CD14-positive monocyte (primary cell): ENCODE measurements at regions not wholly inside any gene's neighbourhood (a gene's known extent, or its start where the extent isn't known, plus 50 kb on each side); places are given as distances from the start of the nearest gene placed in this dataset.

ENCODE experiments used
- DNase-seq, 3 donors: peaks; one replicate each; pipeline ENCODE4 v3.0.0-alpha.2; 2011 to 2022
- H2AFZ ChIP-seq: 2 replicates; pipeline ENCODE4 v1.6.0; 2012; ENCODE audit warnings: mild to moderate bottlenecking, low read depth, low read length, inconsistent platforms; ENCODE audit not compliant: insufficient read depth, poor library complexity, severe bottlenecking
- H3K27ac ChIP-seq, 2 donors: 1 replicate in 1 of 2; 2 replicates in 1 of 2; pipeline ENCODE4 v1.5.1; 2012 to 2013; ENCODE audit warnings: low read length in 2 of 2, control low read depth in 1 of 2, inconsistent platforms in 1 of 2, low read depth in 1 of 2, mild to moderate bottlenecking in 1 of 2
- H3K27me3 ChIP-seq, 2 donors: one replicate each; pipeline versions ENCODE4 v1.6.0 to v1.6.1; 2011 to 2013; ENCODE audit warnings: low read length in 2 of 2; ENCODE audit not compliant: control insufficient read depth in 2 of 2, insufficient read depth in 2 of 2
- H3K36me3 ChIP-seq, 2 donors: replicated peaks in 1 of 2; 1 replicate in 1 of 2; 2 replicates in 1 of 2; pipeline versions ENCODE4 v1.5.1 to v1.6.1; 2012 to 2013; ENCODE audit warnings: low read length in 2 of 2, control low read depth in 1 of 2, inconsistent platforms in 1 of 2, mild to moderate bottlenecking in 1 of 2; ENCODE audit not compliant: insufficient read depth in 2 of 2, control insufficient read depth in 1 of 2
- H3K4me1 ChIP-seq, 2 donors: 1 replicate in 1 of 2; 2 replicates in 1 of 2; pipeline versions ENCODE4 v1.5.1 to v1.6.1; 2012 to 2013; ENCODE audit warnings: low read length in 2 of 2, control low read depth in 1 of 2, inconsistent platforms in 1 of 2, mild to moderate bottlenecking in 1 of 2, moderate library complexity in 1 of 2; ENCODE audit not compliant: insufficient read depth in 2 of 2, control insufficient read depth in 1 of 2
- H3K4me2 ChIP-seq: replicated peaks from 2 replicates; pipeline ENCODE3; 2012; ENCODE audit warnings: low read length, moderate library complexity, mild to moderate bottlenecking; ENCODE audit not compliant: poor library complexity, severe bottlenecking; ENCODE audit errors: extremely low read depth
- H3K4me3 ChIP-seq, 3 experiments: fragments of 200-600 bp in 1 of 3; sonication (generic) in 1 of 3; replicated peaks in 1 of 3; 1 replicate in 2 of 3; 2 replicates in 1 of 3; pipeline ENCODE4 v1.5.1; 2011 to 2013; ENCODE audit warnings: low read length in 3 of 3, mild to moderate bottlenecking in 3 of 3, control low read depth in 2 of 3, low read depth in 2 of 3, inconsistent platforms in 1 of 3, moderate library complexity in 1 of 3
- H3K79me2 ChIP-seq: 2 replicates; pipeline ENCODE4 v1.6.0; 2012; ENCODE audit warnings: mild to moderate bottlenecking, control low read depth, inconsistent platforms, low read length, moderate library complexity; ENCODE audit not compliant: insufficient read depth
- H3K9ac ChIP-seq: 2 replicates; pipeline ENCODE4 v1.6.0; 2017; ENCODE audit warnings: low read length, mild to moderate bottlenecking; ENCODE audit not compliant: insufficient read depth, poor library complexity, severe bottlenecking
- H3K9me3 ChIP-seq, 2 donors: replicated peaks in 1 of 2; 1 replicate in 1 of 2; 2 replicates in 1 of 2; pipeline versions ENCODE4 v1.5.1 to v1.6.1; 2012 to 2013; ENCODE audit warnings: low read length in 2 of 2, control low read depth in 1 of 2; ENCODE audit not compliant: control insufficient read depth in 1 of 2, insufficient read depth in 1 of 2
- H4K20me1 ChIP-seq: 2 replicates; pipeline ENCODE4 v1.6.0; 2012; ENCODE audit warnings: mild to moderate bottlenecking, low read length, control low read depth, moderate library complexity; ENCODE audit not compliant: insufficient read depth
- H3K27ac Mint-ChIP-seq, 7 donors: one replicate each; pipeline ENCODE4 v1.8.0; 2020; ENCODE audit warnings: mild to moderate bottlenecking in 7 of 7, mixed read lengths in 7 of 7, moderate library complexity in 6 of 7, inconsistent platforms in 2 of 7
- H3K27me3 Mint-ChIP-seq, 3 donors: one replicate each; pipeline ENCODE4 v1.8.0; 2021 to 2022; ENCODE audit warnings: low read depth in 3 of 3, mild to moderate bottlenecking in 3 of 3, mixed read lengths in 3 of 3, moderate library complexity in 3 of 3, inconsistent platforms in 1 of 3
- H3K36me3 Mint-ChIP-seq, 2 donors: one replicate each; pipeline ENCODE4 v1.8.0; 2020; ENCODE audit warnings: mixed read lengths in 2 of 2, inconsistent platforms in 1 of 2, mild to moderate bottlenecking in 1 of 2
- H3K4me1 Mint-ChIP-seq: one replicate; pipeline ENCODE4 v1.8.0; 2020; ENCODE audit warnings: mild to moderate bottlenecking, mixed read lengths
- H3K4me3 Mint-ChIP-seq, 2 donors: one replicate each; pipeline ENCODE4 v1.8.0; 2020; ENCODE audit warnings: mild to moderate bottlenecking in 2 of 2, mixed read lengths in 2 of 2, moderate library complexity in 1 of 2
- H3K9me3 Mint-ChIP-seq, 7 donors: one replicate each; pipeline ENCODE4 v1.8.0; 2020 to 2022; ENCODE audit warnings: mixed read lengths in 7 of 7, mild to moderate bottlenecking in 6 of 7, moderate library complexity in 6 of 7, inconsistent platforms in 2 of 7
- WGBS: methylation state at CpG from one replicate; pipeline ENCODE4 v1.1.5; 2013; ENCODE audit warnings: missing lambda C conversion rate; ENCODE audit not compliant: insufficient coverage; 5-methylcytosine and 5-hydroxymethylcytosine counted together
- intact Hi-C, 2 donors: fragments of 100-400 bp; cut with micrococcal nuclease; formaldehyde crosslinking; loops; one replicate each; pipeline versions ENCODE4 v1.15.0 to v1.15.1; 2023
- TF ChIP-seq, protein P1 (sequence below): fragments of 200-600 bp; IDR thresholded peaks from one replicate; pipeline ENCODE4 v1.8.0; 2022; ENCODE audit warnings: antibody characterized with exemption, mild to moderate bottlenecking

DNA sequence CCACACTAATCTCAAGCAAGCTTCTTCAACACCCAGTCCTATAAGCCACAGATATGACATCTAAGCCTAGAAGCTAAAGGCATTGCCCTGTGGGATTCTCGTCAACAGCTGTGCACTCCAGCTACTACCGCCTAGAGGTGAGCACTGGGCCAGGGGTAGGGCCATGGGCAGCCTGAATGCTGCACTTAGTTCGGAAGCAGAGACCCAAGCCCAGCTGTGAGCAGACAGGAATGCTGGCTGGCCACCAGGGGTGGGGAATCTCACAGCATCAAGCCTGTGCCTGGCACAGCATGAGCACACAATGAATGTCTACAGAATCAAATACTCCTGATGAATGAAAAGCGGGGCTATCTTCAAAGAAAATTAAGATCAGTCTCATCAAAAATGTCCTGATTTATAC, 167.5 kb upstream of the UBL3 start:
- H3K27ac ChIP-seq: no peak overlapping the region
- DNase-seq: no peak
- 95% methylated on average over 3 of the region's 4 CpGs for WGBS
- Mint-ChIP-seq H3K9me3 (peaks cover 0 to 2% (median 0%) of the 10 kb centered on the region in 7 donors), H3K36me3 (no peaks in the 10 kb centered on the region), H3K27ac (no peak overlapping the region), H3K4me3 (no peak overlapping the region), H3K27me3 (peaks cover 0 to 3% (median 2%) of the 10 kb centered on the region in 3 donors), H3K4me1 (no peaks in the 10 kb centered on the region)
- no peaks in the 10 kb centered on the region for H3K9me3 ChIP-seq
- no peaks in the 10 kb centered on the region for H3K4me1 ChIP-seq
- H3K79me2 ChIP-seq: no peaks in the 10 kb centered on the region
- no peak overlapping the region for H3K9ac ChIP-seq
- H4K20me1 ChIP-seq: no peaks in the 10 kb centered on the region
- no peak overlapping the region for H3K4me3 ChIP-seq
- no peaks in the 10 kb centered on the region for H3K36me3 ChIP-seq
- no peaks in the 10 kb centered on the region for H3K27me3 ChIP-seq
- intact Hi-C loops: no loop called here
- TF ChIP-seq, protein P1, sequence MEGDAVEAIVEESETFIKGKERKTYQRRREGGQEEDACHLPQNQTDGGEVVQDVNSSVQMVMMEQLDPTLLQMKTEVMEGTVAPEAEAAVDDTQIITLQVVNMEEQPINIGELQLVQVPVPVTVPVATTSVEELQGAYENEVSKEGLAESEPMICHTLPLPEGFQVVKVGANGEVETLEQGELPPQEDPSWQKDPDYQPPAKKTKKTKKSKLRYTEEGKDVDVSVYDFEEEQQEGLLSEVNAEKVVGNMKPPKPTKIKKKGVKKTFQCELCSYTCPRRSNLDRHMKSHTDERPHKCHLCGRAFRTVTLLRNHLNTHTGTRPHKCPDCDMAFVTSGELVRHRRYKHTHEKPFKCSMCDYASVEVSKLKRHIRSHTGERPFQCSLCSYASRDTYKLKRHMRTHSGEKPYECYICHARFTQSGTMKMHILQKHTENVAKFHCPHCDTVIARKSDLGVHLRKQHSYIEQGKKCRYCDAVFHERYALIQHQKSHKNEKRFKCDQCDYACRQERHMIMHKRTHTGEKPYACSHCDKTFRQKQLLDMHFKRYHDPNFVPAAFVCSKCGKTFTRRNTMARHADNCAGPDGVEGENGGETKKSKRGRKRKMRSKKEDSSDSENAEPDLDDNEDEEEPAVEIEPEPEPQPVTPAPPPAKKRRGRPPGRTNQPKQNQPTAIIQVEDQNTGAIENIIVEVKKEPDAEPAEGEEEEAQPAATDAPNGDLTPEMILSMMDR: no peak
- H2AFZ ChIP-seq: no peak overlapping the region
- no peak overlapping the region for H3K4me2 ChIP-seq

DNA sequence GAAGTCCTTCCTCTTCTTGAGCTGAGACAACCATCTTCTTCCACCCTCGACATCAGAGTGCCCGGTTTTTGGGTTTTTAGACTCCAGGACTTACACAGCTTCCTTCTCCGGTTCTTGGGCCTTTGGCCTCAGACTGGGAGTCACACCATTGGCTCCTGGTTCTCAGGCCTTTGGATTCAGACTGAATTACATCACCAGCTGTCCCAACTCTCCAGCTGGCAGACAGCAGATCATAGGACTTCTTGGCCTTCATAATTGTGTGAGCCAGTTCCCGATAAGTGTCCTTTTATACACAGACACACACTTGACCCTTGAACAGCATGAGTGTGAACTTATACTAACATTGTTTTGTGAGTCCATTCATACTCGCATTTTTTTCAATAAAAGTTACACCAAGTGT, 166.0 kb upstream of the UBL3 start:
- Histone ChIP-seq H3K27me3 (no peaks in the 10 kb centered on the region), H3K9me3 (no peaks in the 10 kb centered on the region), H3K27ac (no peak overlapping the region), H3K4me3 (no peak overlapping the region), H2AFZ (no peak overlapping the region), H3K79me2 (no peaks in the 10 kb centered on the region), H3K4me1 (no peaks in the 10 kb centered on the region), H3K4me2 (no peak overlapping the region), H3K36me3 (no peaks in the 10 kb centered on the region), H3K9ac (no peak overlapping the region), H4K20me1 (no peaks in the 10 kb centered on the region)
- no peak for DNase-seq
- H3K4me1 Mint-ChIP-seq: no peaks in the 10 kb centered on the region
- H3K27me3 Mint-ChIP-seq: peaks cover 0 to 3% (median 0%) of the 10 kb centered on the region in 3 donors
- WGBS: 78% methylated on average over 5 of the region's 5 CpGs
- H3K36me3 Mint-ChIP-seq: no peaks in the 10 kb centered on the region
- no peak overlapping the region for H3K4me3 Mint-ChIP-seq
- H3K27ac Mint-ChIP-seq: no peak overlapping the region
- TF ChIP-seq, protein P1: no peak
- intact Hi-C loops: no loop called here
- H3K9me3 Mint-ChIP-seq: peaks cover 0 to 2% (median 0%) of the 10 kb centered on the region in 7 donors
